GM06990 (cell line): ENCODE measurements at regions not wholly inside any gene's neighbourhood (a gene's known extent, or its start where the extent isn't known, plus 50 kb on each side); places are given as distances from the start of the nearest gene placed in this dataset.

Source experiments
- DNase-seq: peaks from one replicate; pipeline ENCODE4 v3.0.0-alpha.2; 2011; ENCODE audit not compliant: insufficient read length; ENCODE audit errors: extremely low read depth
- H3K27me3 ChIP-seq: replicated peaks from 2 replicates; pipeline ENCODE4 v1.6.0; 2011; ENCODE audit warnings: low read length; ENCODE audit not compliant: control insufficient read depth, insufficient read depth
- H3K36me3 ChIP-seq: 2 replicates; pipeline ENCODE4 v1.5.1; 2011; ENCODE audit warnings: low read length; ENCODE audit not compliant: control insufficient read depth, insufficient read depth
- H3K4me3 ChIP-seq: replicated peaks from 2 replicates; pipeline ENCODE4 v1.5.1; 2011; ENCODE audit warnings: low read depth, mild to moderate bottlenecking, control low read depth, low read length
- TF ChIP-seq, protein P1 (sequence below): IDR thresholded peaks from 2 replicates; pipeline ENCODE4 v1.5.1; 2011; ENCODE audit warnings: low read length, control low read depth, mild to moderate bottlenecking, inconsistent platforms; ENCODE audit not compliant: insufficient read depth, poor library complexity, severe bottlenecking

DNA sequence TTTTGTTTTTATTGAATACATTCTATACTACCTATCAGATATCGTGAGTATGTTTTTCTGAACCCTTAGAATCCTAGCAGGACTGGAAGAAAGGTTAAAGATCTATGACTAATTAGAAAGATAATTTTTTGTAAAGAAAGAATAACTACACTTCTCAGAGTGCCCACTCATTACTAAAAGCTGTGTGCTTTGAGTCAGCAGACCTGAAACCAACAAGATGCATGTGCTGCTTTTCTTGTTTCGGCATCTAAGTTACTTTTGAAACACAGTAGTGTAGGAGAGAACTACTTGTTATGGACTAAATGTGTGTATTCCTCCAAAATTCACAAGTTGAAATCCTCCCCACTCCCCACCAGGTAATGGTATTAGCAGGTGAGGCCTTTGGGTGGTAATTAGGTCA is 127.8 kb upstream of the ESRRG start:
- no peak overlapping the region for H3K4me3 ChIP-seq
- DNase-seq: no peak
- no peaks in the 10 kb centered on the region for H3K36me3 ChIP-seq
- TF ChIP-seq, protein P1, sequence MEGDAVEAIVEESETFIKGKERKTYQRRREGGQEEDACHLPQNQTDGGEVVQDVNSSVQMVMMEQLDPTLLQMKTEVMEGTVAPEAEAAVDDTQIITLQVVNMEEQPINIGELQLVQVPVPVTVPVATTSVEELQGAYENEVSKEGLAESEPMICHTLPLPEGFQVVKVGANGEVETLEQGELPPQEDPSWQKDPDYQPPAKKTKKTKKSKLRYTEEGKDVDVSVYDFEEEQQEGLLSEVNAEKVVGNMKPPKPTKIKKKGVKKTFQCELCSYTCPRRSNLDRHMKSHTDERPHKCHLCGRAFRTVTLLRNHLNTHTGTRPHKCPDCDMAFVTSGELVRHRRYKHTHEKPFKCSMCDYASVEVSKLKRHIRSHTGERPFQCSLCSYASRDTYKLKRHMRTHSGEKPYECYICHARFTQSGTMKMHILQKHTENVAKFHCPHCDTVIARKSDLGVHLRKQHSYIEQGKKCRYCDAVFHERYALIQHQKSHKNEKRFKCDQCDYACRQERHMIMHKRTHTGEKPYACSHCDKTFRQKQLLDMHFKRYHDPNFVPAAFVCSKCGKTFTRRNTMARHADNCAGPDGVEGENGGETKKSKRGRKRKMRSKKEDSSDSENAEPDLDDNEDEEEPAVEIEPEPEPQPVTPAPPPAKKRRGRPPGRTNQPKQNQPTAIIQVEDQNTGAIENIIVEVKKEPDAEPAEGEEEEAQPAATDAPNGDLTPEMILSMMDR: no peak
- no peaks in the 10 kb centered on the region for H3K27me3 ChIP-seq

- Histone ChIP-seq H3K27me3 (no peaks in the 10 kb centered on the region), H3K4me3 (no peak overlapping the region), H3K36me3 (no peaks in the 10 kb centered on the region)
- no peak for DNase-seq
- TF ChIP-seq, protein P1: no peak
Measured at GRCh38 chr1:216849146-216849545, 125.9 kb upstream of the ESRRG start.

- no peak for DNase-seq
- Histone ChIP-seq H3K4me3 (no peak overlapping the region), H3K27me3 (no peaks in the 10 kb centered on the region), H3K36me3 (no peaks in the 10 kb centered on the region)
- TF ChIP-seq, protein P1: no peak
Measured at GRCh38 chr1:216847397-216848036, 124.3 kb upstream of the ESRRG start.

GRCh38 chr1:216846339-216846738 is 123.1 kb upstream of the ESRRG start:
- TF ChIP-seq, protein P1: no peak
- no peaks in the 10 kb centered on the region for H3K36me3 ChIP-seq
- DNase-seq: no peak

DNA sequence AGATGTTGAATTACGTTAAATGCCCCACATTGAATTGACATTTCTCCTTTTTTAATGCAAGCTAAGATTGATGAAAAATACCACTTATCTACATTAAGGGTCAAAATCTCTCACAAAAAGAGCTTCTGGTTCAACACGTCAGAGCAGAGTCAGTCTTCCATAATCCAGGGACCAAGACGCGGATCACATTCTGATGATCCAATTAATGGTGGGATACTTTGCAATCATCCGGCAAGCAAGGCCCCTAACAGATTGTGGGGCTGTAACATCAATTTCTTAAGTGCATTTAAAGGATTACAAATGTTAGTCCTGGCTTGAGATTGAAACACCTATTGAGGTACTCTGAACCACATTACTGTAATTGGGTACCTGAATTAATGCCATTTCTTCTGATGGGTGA is 120.2 kb upstream of the ESRRG start:
- no peak for DNase-seq
- TF ChIP-seq, protein P1: no peak
- Histone ChIP-seq H3K27me3 (no peaks in the 10 kb centered on the region), H3K36me3 (no peaks in the 10 kb centered on the region), H3K4me3 (no peak overlapping the region)

More at GRCh38 chr1:216846339-216846738, 123.1 kb upstream of the ESRRG start:
- Histone ChIP-seq H3K27me3 (no peaks in the 10 kb centered on the region), H3K4me3 (no peak overlapping the region)

DNA sequence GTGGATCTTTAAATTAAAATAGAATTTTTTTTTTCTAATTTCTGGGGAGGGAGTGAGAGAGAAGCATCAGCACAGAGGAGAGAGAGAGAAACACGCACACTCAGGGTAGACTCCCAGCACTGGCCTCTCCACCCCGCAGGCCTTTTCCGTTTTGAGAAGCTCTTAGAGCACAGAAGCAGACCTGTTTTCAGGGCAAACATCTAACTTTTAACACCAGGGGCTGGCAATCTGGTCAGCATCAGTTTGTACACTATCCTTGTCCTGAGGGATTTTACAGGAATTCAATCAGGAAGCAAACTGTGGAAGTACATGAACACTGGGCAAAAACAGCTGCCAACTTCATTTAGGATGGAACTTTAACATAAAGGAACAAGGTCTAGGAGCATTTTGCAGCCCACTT is 117.9 kb upstream of the ESRRG start:
- TF ChIP-seq, protein P1: no peak
- DNase-seq: no peak
- Histone ChIP-seq H3K27me3 (no peaks in the 10 kb centered on the region), H3K36me3 (no peaks in the 10 kb centered on the region), H3K4me3 (no peak overlapping the region)
